ENCODE measurements at regions not wholly inside any gene's neighbourhood (a gene's known extent, or its start where the extent isn't known, plus 50 kb on each side); places are given as distances from the start of the nearest gene placed in this dataset.

GRCh38 chr6:88532241-88532860 lies 366.2 kb upstream of the CNR1 start:
- Histone ChIP-seq H3K9me3 (no peaks in the 10 kb centered on the region), H3K4me3 (no peak overlapping the region), H3K27ac (no peak overlapping the region), H3K36me3 (no peaks in the 10 kb centered on the region), H3K4me1 (no peaks in the 10 kb centered on the region), H3K27me3 (no peaks in the 10 kb centered on the region)
- DNase-seq (no peak), ATAC-seq (ENCODE audit: low FRiP score in 2 of 2) (no peak)
- WGBS, 2 donors: 92 to 96% methylated on average over 1 of the region's 1 CpG
- TF ChIP-seq CTCF (IDR thresholded peaks at IDR 0.05) (no peak), POLR2A (IDR thresholded peaks at IDR 0.05) (no peak), EP300 (IDR thresholded peaks at IDR 0.05) (no peak), POLR2AphosphoS5 (IDR thresholded peaks at IDR 0.05) (no peak)

GRCh38 chr6:88529726-88530125 lies 363.6 kb upstream of the CNR1 start:
- Histone ChIP-seq H3K27me3 (no peaks in the 10 kb centered on the region), H3K4me3 (no peak overlapping the region), H3K9me3 (no peaks in the 10 kb centered on the region), H3K4me1 (no peaks in the 10 kb centered on the region), H3K36me3 (no peaks in the 10 kb centered on the region), H3K27ac (no peak overlapping the region)
- ATAC-seq (ENCODE audit: low FRiP score in 2 of 2) (no peak), DNase-seq (no peak)
- WGBS, 2 donors: 87% methylated on average over 3 to 4 of the region's 4 CpGs
- no peak for TF ChIP-seq POLR2A (IDR thresholded peaks at IDR 0.05)
- TF ChIP-seq EP300 (IDR thresholded peaks at IDR 0.05): no peak
- no peak for TF ChIP-seq POLR2AphosphoS5 (IDR thresholded peaks at IDR 0.05)
- no peak for TF ChIP-seq CTCF (IDR thresholded peaks at IDR 0.05)

GRCh38 chr6:88520445-88520844 lies 354.3 kb upstream of the CNR1 start:
- Histone ChIP-seq H3K36me3 (no peaks in the 10 kb centered on the region), H3K27ac (no peak overlapping the region), H3K27me3 (no peaks in the 10 kb centered on the region), H3K9me3 (no peaks in the 10 kb centered on the region), H3K4me1 (no peaks in the 10 kb centered on the region), H3K4me3 (no peak overlapping the region)
- no peak for TF ChIP-seq POLR2A (IDR thresholded peaks at IDR 0.05)
- TF ChIP-seq CTCF (IDR thresholded peaks at IDR 0.05): no peak
- TF ChIP-seq POLR2AphosphoS5 (IDR thresholded peaks at IDR 0.05): no peak
- no peak for TF ChIP-seq EP300 (IDR thresholded peaks at IDR 0.05)
- ATAC-seq (ENCODE audit: low FRiP score in 2 of 2): no peak
- DNase-seq: no peak
- 69 to 81% methylated on average over 7 of the region's 7 CpGs for WGBS, 2 donors

GRCh38 chr6:88520017-88520338 lies 353.8 kb upstream of the CNR1 start:
- Histone ChIP-seq H3K27me3 (no peaks in the 10 kb centered on the region), H3K4me1 (no peaks in the 10 kb centered on the region), H3K36me3 (no peaks in the 10 kb centered on the region), H3K9me3 (no peaks in the 10 kb centered on the region), H3K4me3 (no peak overlapping the region), H3K27ac (no peak overlapping the region)
- TF ChIP-seq POLR2AphosphoS5 (IDR thresholded peaks at IDR 0.05): no peak
- ATAC-seq (ENCODE audit: low FRiP score in 2 of 2) (peak in 1 of 2 donors; percentile 40), DNase-seq (no peak)

GRCh38 chr6:88519301-88520016 lies 353.3 kb upstream of the CNR1 start:
- no peak for DNase-seq

More at GRCh38 chr6:88519301-88520016, 353.3 kb upstream of the CNR1 start:
- ATAC-seq (ENCODE audit: low FRiP score in 2 of 2): no peak
- no peaks in the 10 kb centered on the region for H3K27me3 ChIP-seq
- H3K4me3 ChIP-seq: no peak overlapping the region
- no peaks in the 10 kb centered on the region for H3K9me3 ChIP-seq
- no peak for TF ChIP-seq POLR2A (IDR thresholded peaks at IDR 0.05)
- no peak for TF ChIP-seq EP300 (IDR thresholded peaks at IDR 0.05)
- no peak for TF ChIP-seq CTCF (IDR thresholded peaks at IDR 0.05)
- no peak for TF ChIP-seq POLR2AphosphoS5 (IDR thresholded peaks at IDR 0.05)
- 34 to 40% methylated on average over 10 of the region's 10 CpGs for WGBS, 2 donors
- H3K27ac ChIP-seq: no peak overlapping the region
- no peaks in the 10 kb centered on the region for H3K4me1 ChIP-seq
- no peaks in the 10 kb centered on the region for H3K36me3 ChIP-seq

Measured in upper lobe of left lung (tissue), 6 donors.